GM12878 (cell line): ENCODE measurements at regions not wholly inside any gene's neighbourhood (a gene's known extent, or its start where the extent isn't known, plus 50 kb on each side); places are given as distances from the start of the nearest gene placed in this dataset.

Source experiments
- NFYB ChIP-seq: IDR thresholded peaks from 2 replicates; pipeline ENCODE4 v1.6.1; 2011; ENCODE audit warnings: low read depth, mild to moderate bottlenecking, low read length, improper control_type of control experiment, moderate library complexity; ENCODE audit not compliant: insufficient read depth
- RAD21 ChIP-seq: IDR thresholded peaks from 2 replicates; pipeline ENCODE4 v1.6.1; 2011; ENCODE audit warnings: mild to moderate bottlenecking, low read depth, low read length, moderate library complexity; ENCODE audit not compliant: insufficient read depth
- SIN3A ChIP-seq: IDR thresholded peaks from 2 replicates; pipeline ENCODE4 v1.6.1; 2012; ENCODE audit warnings: low read depth, low read length, improper control_type of control experiment

DNA sequence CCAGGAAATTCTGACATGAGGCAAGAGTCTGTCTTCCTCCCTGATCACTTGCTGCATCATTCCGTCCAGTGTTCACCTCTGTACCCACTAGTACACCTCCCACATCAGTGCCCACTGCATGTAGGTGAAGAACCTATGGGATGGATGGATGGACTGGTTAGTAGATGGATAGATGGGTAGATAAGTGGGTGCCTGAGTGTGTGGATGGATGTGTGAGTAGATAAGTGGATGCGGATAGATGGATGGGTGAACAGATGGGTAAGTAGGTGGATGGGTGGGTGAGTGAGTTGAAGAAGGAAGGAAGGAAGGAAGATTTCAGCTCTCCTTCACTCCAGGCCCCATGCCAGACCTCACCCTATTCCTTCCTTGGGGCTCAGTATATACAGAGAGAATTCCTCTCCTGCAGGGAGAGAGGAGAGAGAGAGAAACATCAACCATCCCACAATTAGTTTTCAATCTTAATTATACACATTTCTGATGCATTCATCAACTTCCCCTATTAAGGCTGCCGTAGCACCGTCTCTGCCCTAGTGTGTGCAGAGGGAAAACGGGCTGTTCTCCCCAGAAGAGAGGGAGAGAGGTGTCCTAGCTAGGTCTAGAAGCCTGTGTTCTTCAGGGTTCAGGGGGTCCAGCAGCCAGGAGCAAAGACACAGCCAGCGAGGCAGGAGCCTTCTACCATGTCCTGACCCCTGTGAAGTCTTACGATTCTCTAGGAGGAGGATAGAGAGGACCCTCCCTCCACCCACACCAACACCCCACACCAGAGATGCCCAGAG, 125.3 kb downstream of the BUD13 start:
- TF ChIP-seq NFYB: no peak
- TF ChIP-seq SIN3A: no peak
- TF ChIP-seq RAD21: no peak
